ENCODE measurements at regions not wholly inside any gene's neighbourhood (a gene's known extent, or its start where the extent isn't known, plus 50 kb on each side); places are given as distances from the start of the nearest gene placed in this dataset.

DNA sequence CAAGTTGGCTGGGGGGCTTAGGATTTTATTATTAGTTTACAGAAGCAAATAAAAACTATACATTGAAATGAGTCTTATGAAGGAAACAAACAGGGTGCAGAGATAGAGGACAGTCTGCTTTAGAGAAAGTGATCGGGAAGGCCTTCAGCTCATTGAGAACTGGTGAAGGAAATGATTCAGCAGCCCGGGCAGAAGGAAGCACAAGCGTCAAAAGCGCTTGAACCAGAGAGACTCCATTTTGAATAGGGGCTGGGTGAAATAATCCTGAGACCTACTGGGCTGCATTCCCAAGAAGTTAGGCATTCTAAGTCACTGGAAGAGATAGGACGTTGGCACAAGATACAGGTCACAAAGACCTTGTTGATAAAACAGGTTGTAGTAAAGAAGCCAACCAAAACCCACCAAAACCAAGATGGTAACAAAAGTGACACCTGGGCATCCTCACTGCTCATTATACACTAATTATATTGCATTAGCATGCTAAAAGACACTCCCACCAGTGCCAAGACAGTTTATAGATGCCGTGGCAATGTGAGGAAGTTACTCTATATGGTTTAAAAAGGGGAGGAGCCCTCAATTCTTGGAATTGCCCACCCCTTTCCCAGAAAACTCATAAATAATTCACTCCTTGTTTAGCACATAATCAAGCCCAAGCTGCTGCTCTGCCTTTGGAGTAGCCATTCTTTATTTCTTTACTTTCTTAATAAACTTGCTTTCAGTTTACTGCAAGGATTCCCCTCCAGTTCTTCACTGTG, 83.1 kb upstream of the MPP7 start:
- Mint-ChIP-seq H3K4me3 (no peak overlapping the region), H3K27ac (no peak overlapping the region), H3K4me1 (no peaks in the 10 kb centered on the region), H3K9me3 (peaks cover 3% of the 10 kb centered on the region), H3K36me3 (ENCODE audit: low read depth) (peaks cover 2% of the 10 kb centered on the region; the same call in 2 of the 3 replicates), H3K27me3 (ENCODE audit: insufficient read depth, low read depth, poor library complexity) (no peaks in the 10 kb centered on the region)
- Histone ChIP-seq H4K20me1 (replicated peaks; ENCODE audit: insufficient read depth) (no peaks in the 10 kb centered on the region), H3F3A (replicated peaks; ENCODE audit: low read depth) (no peaks in the 10 kb centered on the region), H3K4me2 (no peak overlapping the region), H3K36me3 (ENCODE audit: insufficient read depth) (no peaks in the 10 kb centered on the region), H3K4me1 (ENCODE audit: insufficient read depth) (no peaks in the 10 kb centered on the region), H2AFZ (peak overlapping the region; percentile 57; the same call in 1 of the 2 replicates), H3K4me3 (no peak overlapping the region), H3K79me2 (replicated peaks; ENCODE audit: insufficient read depth) (no peaks in the 10 kb centered on the region), H3K27ac (ENCODE audit: low read depth) (no peak overlapping the region), H3K9me2 (ENCODE audit: insufficient read depth) (0 out of 2 replicates have a peak, but pooled peaks cover 3% of the 10 kb centered on the region), H3K27me3 (ENCODE audit: insufficient read depth) (no peaks in the 10 kb centered on the region)
- no peak for TF ChIP-seq ZNF114 (CRISPR knock-in tag; IDR thresholded peaks at IDR 0.05)
- no peak for TF ChIP-seq STAT1 (IDR thresholded peaks at IDR 0.05; ENCODE audit: unreplicated experiment)
- no peak for DNase-seq (ENCODE audit: low spot score)
- no peak for ATAC-seq

DNA sequence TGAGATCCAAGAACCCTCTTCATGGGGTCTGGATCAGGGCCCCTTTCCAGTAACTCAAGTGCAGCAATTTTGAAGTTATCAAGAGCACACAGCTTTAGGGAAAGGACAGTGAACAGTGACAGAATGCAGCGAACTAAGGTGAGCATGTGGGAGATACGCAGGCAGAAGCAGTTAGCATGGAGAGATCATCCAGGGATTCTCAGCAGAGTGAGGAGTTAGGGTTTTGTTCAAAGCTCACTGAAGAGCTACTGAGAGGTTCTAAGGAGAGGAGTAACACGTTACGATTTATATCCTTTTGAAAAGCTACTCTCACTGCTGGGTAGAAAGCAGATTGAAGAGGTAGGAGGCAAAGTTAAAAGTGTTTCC, 83.6 kb upstream of the MPP7 start:
- no peak overlapping the region for H3K4me2 ChIP-seq
- Mint-ChIP-seq H3K27ac (no peak overlapping the region), H3K36me3 (ENCODE audit: low read depth) (peaks cover 5% of the 10 kb centered on the region; the same call in 2 of the 3 replicates), H3K4me3 (no peak overlapping the region), H3K9me3 (peaks cover 8% of the 10 kb centered on the region), H3K27me3 (ENCODE audit: insufficient read depth, low read depth, poor library complexity) (no peaks in the 10 kb centered on the region), H3K4me1 (no peaks in the 10 kb centered on the region)
- H2AFZ ChIP-seq, result no peak overlapping the region
- no peak overlapping the region for H3K4me3 ChIP-seq
- no peaks in the 10 kb centered on the region for H3K79me2 ChIP-seq (replicated peaks; ENCODE audit: insufficient read depth)
- no peak overlapping the region for H3K27ac ChIP-seq (ENCODE audit: low read depth)
- no peaks in the 10 kb centered on the region for H3K4me1 ChIP-seq (ENCODE audit: insufficient read depth)
- TF ChIP-seq STAT1 (IDR thresholded peaks at IDR 0.05; ENCODE audit: unreplicated experiment), result no peak
- TF ChIP-seq, protein P1, sequence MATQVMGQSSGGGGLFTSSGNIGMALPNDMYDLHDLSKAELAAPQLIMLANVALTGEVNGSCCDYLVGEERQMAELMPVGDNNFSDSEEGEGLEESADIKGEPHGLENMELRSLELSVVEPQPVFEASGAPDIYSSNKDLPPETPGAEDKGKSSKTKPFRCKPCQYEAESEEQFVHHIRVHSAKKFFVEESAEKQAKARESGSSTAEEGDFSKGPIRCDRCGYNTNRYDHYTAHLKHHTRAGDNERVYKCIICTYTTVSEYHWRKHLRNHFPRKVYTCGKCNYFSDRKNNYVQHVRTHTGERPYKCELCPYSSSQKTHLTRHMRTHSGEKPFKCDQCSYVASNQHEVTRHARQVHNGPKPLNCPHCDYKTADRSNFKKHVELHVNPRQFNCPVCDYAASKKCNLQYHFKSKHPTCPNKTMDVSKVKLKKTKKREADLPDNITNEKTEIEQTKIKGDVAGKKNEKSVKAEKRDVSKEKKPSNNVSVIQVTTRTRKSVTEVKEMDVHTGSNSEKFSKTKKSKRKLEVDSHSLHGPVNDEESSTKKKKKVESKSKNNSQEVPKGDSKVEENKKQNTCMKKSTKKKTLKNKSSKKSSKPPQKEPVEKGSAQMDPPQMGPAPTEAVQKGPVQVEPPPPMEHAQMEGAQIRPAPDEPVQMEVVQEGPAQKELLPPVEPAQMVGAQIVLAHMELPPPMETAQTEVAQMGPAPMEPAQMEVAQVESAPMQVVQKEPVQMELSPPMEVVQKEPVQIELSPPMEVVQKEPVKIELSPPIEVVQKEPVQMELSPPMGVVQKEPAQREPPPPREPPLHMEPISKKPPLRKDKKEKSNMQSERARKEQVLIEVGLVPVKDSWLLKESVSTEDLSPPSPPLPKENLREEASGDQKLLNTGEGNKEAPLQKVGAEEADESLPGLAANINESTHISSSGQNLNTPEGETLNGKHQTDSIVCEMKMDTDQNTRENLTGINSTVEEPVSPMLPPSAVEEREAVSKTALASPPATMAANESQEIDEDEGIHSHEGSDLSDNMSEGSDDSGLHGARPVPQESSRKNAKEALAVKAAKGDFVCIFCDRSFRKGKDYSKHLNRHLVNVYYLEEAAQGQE (IDR thresholded peaks at IDR 0.05; ENCODE audit: unreplicated experiment), result no peak
- TF ChIP-seq, protein P2, sequence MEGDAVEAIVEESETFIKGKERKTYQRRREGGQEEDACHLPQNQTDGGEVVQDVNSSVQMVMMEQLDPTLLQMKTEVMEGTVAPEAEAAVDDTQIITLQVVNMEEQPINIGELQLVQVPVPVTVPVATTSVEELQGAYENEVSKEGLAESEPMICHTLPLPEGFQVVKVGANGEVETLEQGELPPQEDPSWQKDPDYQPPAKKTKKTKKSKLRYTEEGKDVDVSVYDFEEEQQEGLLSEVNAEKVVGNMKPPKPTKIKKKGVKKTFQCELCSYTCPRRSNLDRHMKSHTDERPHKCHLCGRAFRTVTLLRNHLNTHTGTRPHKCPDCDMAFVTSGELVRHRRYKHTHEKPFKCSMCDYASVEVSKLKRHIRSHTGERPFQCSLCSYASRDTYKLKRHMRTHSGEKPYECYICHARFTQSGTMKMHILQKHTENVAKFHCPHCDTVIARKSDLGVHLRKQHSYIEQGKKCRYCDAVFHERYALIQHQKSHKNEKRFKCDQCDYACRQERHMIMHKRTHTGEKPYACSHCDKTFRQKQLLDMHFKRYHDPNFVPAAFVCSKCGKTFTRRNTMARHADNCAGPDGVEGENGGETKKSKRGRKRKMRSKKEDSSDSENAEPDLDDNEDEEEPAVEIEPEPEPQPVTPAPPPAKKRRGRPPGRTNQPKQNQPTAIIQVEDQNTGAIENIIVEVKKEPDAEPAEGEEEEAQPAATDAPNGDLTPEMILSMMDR (conservative IDR thresholded peaks at IDR 0.05; ENCODE audit: low read depth in 2 of 2), result no peak
- no peak for TF ChIP-seq ZNF114 (CRISPR knock-in tag; IDR thresholded peaks at IDR 0.05)
- no peak for TF ChIP-seq NANOG (IDR thresholded peaks at IDR 0.05; ENCODE audit: borderline replicate concordance)
- TF ChIP-seq EZH2 (IDR thresholded peaks at IDR 0.05; ENCODE audit: low read depth, unreplicated experiment), result no peak
- no peaks in the 10 kb centered on the region for H4K20me1 ChIP-seq (replicated peaks; ENCODE audit: insufficient read depth)
- H3K27me3 ChIP-seq (ENCODE audit: insufficient read depth), result no peaks in the 10 kb centered on the region
- no peaks in the 10 kb centered on the region for H3F3A ChIP-seq (replicated peaks; ENCODE audit: low read depth)
- ATAC-seq (no peak), DNase-seq (ENCODE audit: low spot score) (no peak)
- 0 out of 2 replicates have a peak, but pooled peaks cover 3% of the 10 kb centered on the region for H3K9me2 ChIP-seq (ENCODE audit: insufficient read depth)
- no peaks in the 10 kb centered on the region for H3K36me3 ChIP-seq (ENCODE audit: insufficient read depth)
